HCT116 (cell line): ENCODE measurements at regions not wholly inside any gene's neighbourhood (a gene's known extent, or its start where the extent isn't known, plus 50 kb on each side); places are given as distances from the start of the nearest gene placed in this dataset.

Experiments used
- ATAC-seq: fragments of 200-7000 bp; cut with Tn5 transposase; 2 replicates; pipeline ENCODE4 v1.9.1; 2020; ENCODE audit warnings: mild to moderate bottlenecking, moderate library complexity
- BruUV-seq: library from RNA; stranded (reverse); fragments of 400-500 nt; replicated peaks from 2 replicates; lab custom pipeline; 2021; lab: Mats Ljungman, UMichigan
- CTCF ChIA-PET: fragments of 300-600 bp; sonication (Branson Sonifier 250); formaldehyde crosslinking; loops from one replicate; lab custom pipeline; 2021; ENCODE audit warnings: antibody characterized with exemption; lab: Charles Lee
- POLR2A ChIA-PET: fragments of 300-600, 350-600 bp; sonication (Branson Sonifier 250); formaldehyde crosslinking; loops from one replicate; lab custom pipeline; 2021; ENCODE audit warnings: antibody characterized with exemption; lab: Charles Lee
- RAD21 ChIA-PET, 2 experiments: fragments of 300-600 bp; sonication (Branson Sonifier 250); formaldehyde crosslinking; loops; one replicate each; lab custom pipeline; 2023; ENCODE audit warnings: low total read pairs in 2 of 2; ENCODE audit not compliant: uncharacterized antibody in 2 of 2, unreplicated experiment in 2 of 2, low non-redundant PET in 1 of 2; lab: Charles Lee
- DNase-seq: peaks from one replicate; pipeline ENCODE4 v3.0.0-alpha.2; 2010; ENCODE audit warnings: low read depth, low spot score
- H2AFZ ChIP-seq: fragments of 200-600 bp; shearing (Covaris generic), sonication (generic); 2 replicates; pipeline ENCODE4 v1.6.1; 2017; ENCODE audit warnings: low read depth, mixed run types, mixed read lengths, antibody characterized with exemption, low read length; ENCODE audit not compliant: poor library complexity, severe bottlenecking
- H3K27ac ChIP-seq: 2 replicates; pipeline ENCODE4 v1.5.1; 2012; ENCODE audit warnings: low read depth, low read length
- H3K27me3 ChIP-seq: fragments of 200-600 bp; sonication (generic); 2 replicates; pipeline ENCODE4 v1.6.1; 2016; ENCODE audit warnings: mixed run types, low read length, mixed read lengths; ENCODE audit not compliant: insufficient read depth
- H3K36me3 ChIP-seq, 2 experiments: fragments of 200-500 bp in 1 of 2; fragments of 200-600 bp in 1 of 2; sonication (Bioruptor generic) in 1 of 2; sonication (generic) in 1 of 2; 2 replicates each; pipeline versions ENCODE4 v1.5.1 to v1.6.1; 2014 to 2016; ENCODE audit warnings: low read length in 2 of 2, inconsistent platforms in 1 of 2, mixed read lengths in 1 of 2, mixed run types in 1 of 2; ENCODE audit not compliant: insufficient read depth in 2 of 2, control insufficient read depth in 1 of 2
- H3K4me1 ChIP-seq, 2 experiments: fragments of 200-600 bp in 1 of 2; sonication (generic) in 1 of 2; 2 replicates each; pipeline versions ENCODE4 v1.5.1 to v1.6.1; 2012 to 2017; ENCODE audit warnings: low read length in 2 of 2, inconsistent platforms in 1 of 2, mild to moderate bottlenecking in 1 of 2, mixed read lengths in 1 of 2, mixed run types in 1 of 2, moderate library complexity in 1 of 2; ENCODE audit not compliant: insufficient read depth in 2 of 2, control insufficient read depth in 1 of 2
- H3K4me2 ChIP-seq: fragments of 200-600 bp; sonication (generic); 2 replicates; pipeline ENCODE4 v1.6.1; 2017; ENCODE audit warnings: mixed run types, low read length, mixed read lengths
- H3K4me3 ChIP-seq, 2 experiments: fragments of 200-600 bp in 1 of 2; sonication (generic) in 1 of 2; replicated peaks in 1 of 2; 2 replicates each; pipeline ENCODE4 v1.5.1; 2011 to 2016; ENCODE audit warnings: low read length in 2 of 2, control low read depth in 1 of 2, low read depth in 1 of 2, mild to moderate bottlenecking in 1 of 2, mixed read lengths in 1 of 2, mixed run types in 1 of 2
- H3K79me2 ChIP-seq: fragments of 200-600 bp; sonication (generic); 2 replicates; pipeline ENCODE4 v1.6.1; 2017; ENCODE audit warnings: mild to moderate bottlenecking, mixed run types, low read length, moderate library complexity, mixed read lengths; ENCODE audit not compliant: insufficient read depth
- H3K9ac ChIP-seq: fragments of 200-600 bp; sonication (generic); 2 replicates; pipeline ENCODE4 v1.6.1; 2016; ENCODE audit warnings: low read length, mixed read lengths
- H3K9me2 ChIP-seq: fragments of 200-600 bp; sonication (generic), shearing (Covaris generic); 2 replicates; pipeline ENCODE4 v1.6.1; 2017; ENCODE audit warnings: mixed run types, mild to moderate bottlenecking, moderate library complexity; ENCODE audit not compliant: insufficient read depth
- H3K9me3 ChIP-seq, 2 experiments: fragments of 200-500 bp in 1 of 2; fragments of 200-600 bp in 1 of 2; sonication (Bioruptor generic) in 1 of 2; sonication (generic) in 1 of 2; 2 replicates each; pipeline ENCODE4 v1.6.1; 2014 to 2017; ENCODE audit warnings: low read length in 2 of 2, mixed read lengths in 2 of 2, inconsistent platforms in 1 of 2, low read depth in 1 of 2, mild to moderate bottlenecking in 1 of 2, mixed run types in 1 of 2, moderate library complexity in 1 of 2; ENCODE audit not compliant: control insufficient read depth in 1 of 2, insufficient read depth in 1 of 2
- H4K20me1 ChIP-seq: fragments of 200-600 bp; sonication (generic), shearing (Covaris generic); 2 replicates; pipeline ENCODE4 v1.6.1; 2017; ENCODE audit warnings: mixed run types, mild to moderate bottlenecking, moderate library complexity; ENCODE audit not compliant: insufficient read depth
- CBX3 ChIP-seq: IDR thresholded peaks from 2 replicates; pipeline ENCODE4 v1.6.1; 2012; ENCODE audit warnings: low read depth
- CEBPB ChIP-seq: IDR thresholded peaks from 2 replicates; pipeline ENCODE4 v1.6.1; 2012; ENCODE audit warnings: low read depth
- CTCF ChIP-seq, 3 experiments: fragments of 200-600 bp in 1 of 3; sonication (generic) in 1 of 3; IDR thresholded peaks in 2 of 3; conservative IDR thresholded peaks in 1 of 3; 2 replicates each; pipeline ENCODE4 v1.5.1; 2012 to 2017; ENCODE audit warnings: low read depth in 2 of 3, low read length in 2 of 3, antibody characterized with exemption in 1 of 3, borderline replicate concordance in 1 of 3, control low read depth in 1 of 3, mild to moderate bottlenecking in 1 of 3, mixed read lengths in 1 of 3, mixed run types in 1 of 3, moderate library complexity in 1 of 3; ENCODE audit not compliant: insufficient read depth in 1 of 3
- EGR1 ChIP-seq: IDR thresholded peaks from 2 replicates; pipeline ENCODE4 v1.6.1; 2012; ENCODE audit warnings: low read depth
- ELF1 ChIP-seq: IDR thresholded peaks from 2 replicates; pipeline ENCODE4 v1.6.1; 2012; ENCODE audit warnings: low read depth, borderline replicate concordance
- EZH2phosphoT487 ChIP-seq: fragments of 200-600 bp; IDR thresholded peaks from 2 replicates; pipeline ENCODE4 v1.6.1; 2018; ENCODE audit warnings: antibody characterized with exemption, borderline replicate concordance
- FOSL1 ChIP-seq: IDR thresholded peaks from 2 replicates; pipeline ENCODE4 v1.6.1; 2012; ENCODE audit warnings: low read depth
- JUND ChIP-seq: IDR thresholded peaks from 2 replicates; pipeline ENCODE4 v1.6.1; 2012
- MAX ChIP-seq: IDR thresholded peaks from 2 replicates; pipeline ENCODE4 v1.6.1; 2012
- POLR2A ChIP-seq: IDR thresholded peaks from 2 replicates; pipeline ENCODE4 v1.7.0; 2011; ENCODE audit warnings: borderline replicate concordance; ENCODE audit not compliant: insufficient read depth, insufficient read length; ENCODE audit errors: extremely low read depth
- POLR2AphosphoS5 ChIP-seq: IDR thresholded peaks from 2 replicates; pipeline ENCODE4 v1.6.1; 2011; ENCODE audit warnings: mild to moderate bottlenecking, low read depth, low read length, moderate library complexity
- RAD21 ChIP-seq: IDR thresholded peaks from 2 replicates; pipeline ENCODE4 v1.6.1; 2012; ENCODE audit warnings: low read depth, mild to moderate bottlenecking
- REST ChIP-seq: IDR thresholded peaks from 2 replicates; pipeline ENCODE4 v1.6.1; 2012; ENCODE audit warnings: low read depth
- SIN3A ChIP-seq: IDR thresholded peaks from 2 replicates; pipeline ENCODE4 v1.6.1; 2012; ENCODE audit warnings: low read depth
- SP1 ChIP-seq: IDR thresholded peaks from 2 replicates; pipeline ENCODE4 v1.6.1; 2012; ENCODE audit warnings: low read depth
- SRF ChIP-seq: IDR thresholded peaks from 2 replicates; pipeline ENCODE4 v1.6.1; 2012; ENCODE audit warnings: low read depth
- YY1 ChIP-seq: IDR thresholded peaks from 2 replicates; pipeline ENCODE4 v1.6.1; 2011; ENCODE audit warnings: low read length, low read depth, moderate library complexity, mild to moderate bottlenecking; ENCODE audit not compliant: insufficient replicate concordance; ENCODE audit errors: extremely low read depth
- ZBTB33 ChIP-seq: IDR thresholded peaks from 2 replicates; pipeline ENCODE4 v1.6.1; 2011; ENCODE audit warnings: mild to moderate bottlenecking, low read length, moderate library complexity; ENCODE audit not compliant: insufficient replicate concordance; ENCODE audit errors: extremely low read depth
- ZFX ChIP-seq: fragments of 450-650 bp; IDR thresholded peaks from 2 replicates; pipeline ENCODE4 v1.6.1; 2017
- ZNF274 ChIP-seq: fragments of 200-500 bp; sonication (Bioruptor generic); IDR thresholded peaks from 2 replicates; pipeline ENCODE4 v1.6.1; 2014; ENCODE audit warnings: mild to moderate bottlenecking, low read depth, low read length, inconsistent platforms
- intact Hi-C: fragments of 100-400 bp; cut with micrococcal nuclease; formaldehyde crosslinking; loops from 2 replicates; pipeline ENCODE4 v1.10.0; 2022

GRCh38 chr4:22241415-22241814 is 274.5 kb downstream of the ADGRA3 start:
- no peaks in the 10 kb centered on the region for H4K20me1 ChIP-seq
- no peak for DNase-seq
- H3K79me2 ChIP-seq = no peaks in the 10 kb centered on the region
- no peak overlapping the region for H2AFZ ChIP-seq
- TF ChIP-seq REST = no peak
- TF ChIP-seq JUND = no peak
- TF ChIP-seq POLR2AphosphoS5 = no peak
- TF ChIP-seq SP1 = no peak
- no peak for TF ChIP-seq ZNF274
- no peak for TF ChIP-seq RAD21
- TF ChIP-seq SRF = no peak
- TF ChIP-seq ELF1 = no peak
- no peak for TF ChIP-seq CBX3
- TF ChIP-seq ZFX = no peak
- no peak for TF ChIP-seq FOSL1
- TF ChIP-seq EZH2phosphoT487 = no peak
- no peak for TF ChIP-seq YY1
- TF ChIP-seq CEBPB = no peak
- no peak for TF ChIP-seq CTCF (IDR thresholded peaks at IDR 0.05 in 2 of 3, conservative IDR thresholded peaks at IDR 0.05 in 1 of 3; ENCODE audit: borderline replicate concordance in 1 of 3, insufficient read depth in 1 of 3, low read depth in 2 of 3, low read length in 2 of 3)
- TF ChIP-seq ZBTB33 = no peak
- TF ChIP-seq POLR2A = no peak
- no peak for TF ChIP-seq MAX
- TF ChIP-seq SIN3A = no peak
- no peak for TF ChIP-seq EGR1
- no peaks in the 10 kb centered on the region for H3K36me3 ChIP-seq
- no TSS peak for BruUV-seq
- no peak for ATAC-seq
- H3K27me3 ChIP-seq = no peaks in the 10 kb centered on the region
- ChIA-PET RAD21 (no interaction called here), POLR2A (no interaction called here), CTCF (no interaction called here)
- no peak overlapping the region for H3K27ac ChIP-seq
- H3K4me1 ChIP-seq = no peaks in the 10 kb centered on the region
- no peak overlapping the region for H3K9ac ChIP-seq
- no peak overlapping the region for H3K4me3 ChIP-seq
- no peak overlapping the region for H3K4me2 ChIP-seq
- no peaks in the 10 kb centered on the region for H3K9me3 ChIP-seq
- intact Hi-C loops = no loop called here
- H3K9me2 ChIP-seq = no peaks in the 10 kb centered on the region
